H9 (cell line): ENCODE measurements at regions not wholly inside any gene's neighbourhood (a gene's known extent, or its start where the extent isn't known, plus 50 kb on each side); places are given as distances from the start of the nearest gene placed in this dataset.

Experiments
- DNase-seq: peaks from one replicate; pipeline ENCODE4 v3.0.0-alpha.2; 2017
- H2AFZ ChIP-seq: one replicate; pipeline ENCODE4 v1.6.1; 2013; ENCODE audit warnings: mild to moderate bottlenecking, low read length, control low read depth, moderate library complexity
- H2AK5ac ChIP-seq: 2 replicates; pipeline ENCODE4 v1.6.1; 2013; ENCODE audit warnings: low read length, control low read depth, mixed read lengths; ENCODE audit not compliant: insufficient read length
- H2BK120ac ChIP-seq: one replicate; pipeline ENCODE4 v1.6.1; 2013; ENCODE audit warnings: low read depth, mild to moderate bottlenecking, low read length, control low read depth, inconsistent platforms; ENCODE audit not compliant: poor library complexity, severe bottlenecking
- H2BK12ac ChIP-seq: 2 replicates; pipeline ENCODE4 v1.6.1; 2013; ENCODE audit warnings: low read length, control low read depth, mixed read lengths, low read depth; ENCODE audit not compliant: insufficient read length
- H2BK15ac ChIP-seq: 2 replicates; pipeline ENCODE4 v1.6.1; 2013; ENCODE audit warnings: low read depth, low read length, control low read depth
- H2BK20ac ChIP-seq: one replicate; pipeline ENCODE4 v1.6.1; 2013; ENCODE audit warnings: low read depth, mild to moderate bottlenecking, low read length, control low read depth, inconsistent platforms; ENCODE audit not compliant: poor library complexity, severe bottlenecking
- H2BK5ac ChIP-seq: 2 replicates; pipeline ENCODE4 v1.6.1; 2013; ENCODE audit warnings: low read length, control low read depth, mixed read lengths; ENCODE audit not compliant: insufficient read length
- H3K14ac ChIP-seq: 2 replicates; pipeline ENCODE4 v1.6.1; 2013; ENCODE audit warnings: low read length, control low read depth; ENCODE audit not compliant: insufficient read depth
- H3K18ac ChIP-seq: 2 replicates; pipeline ENCODE4 v1.6.1; 2013; ENCODE audit warnings: low read depth, mild to moderate bottlenecking, mixed read lengths, low read length, control low read depth; ENCODE audit not compliant: insufficient read length
- H3K23ac ChIP-seq: 2 replicates; pipeline ENCODE4 v1.6.1; 2013; ENCODE audit warnings: low read length, control low read depth, mixed read lengths, low read depth; ENCODE audit not compliant: insufficient read length
- H3K23me2 ChIP-seq: 2 replicates; pipeline ENCODE4 v1.6.1; 2013; ENCODE audit warnings: low read depth, mild to moderate bottlenecking, mixed read lengths, low read length, control low read depth; ENCODE audit not compliant: insufficient read length, poor library complexity, severe bottlenecking
- H3K27ac ChIP-seq: 2 replicates; pipeline ENCODE4 v1.5.1; 2013; ENCODE audit warnings: low read length, control low read depth, mixed read lengths, low read depth; ENCODE audit not compliant: insufficient read length
- H3K27me3 ChIP-seq: 2 replicates; pipeline ENCODE4 v1.6.1; 2013; ENCODE audit warnings: low read length, control low read depth, inconsistent platforms; ENCODE audit not compliant: insufficient read depth
- H3K4ac ChIP-seq: 2 replicates; pipeline ENCODE4 v1.6.1; 2013; ENCODE audit warnings: low read depth, mild to moderate bottlenecking, control low read depth, inconsistent platforms, low read length, moderate library complexity
- H3K4me1 ChIP-seq: 2 replicates; pipeline ENCODE4 v1.6.1; 2013; ENCODE audit warnings: low read length, control low read depth, inconsistent platforms; ENCODE audit not compliant: insufficient read depth
- H3K4me2 ChIP-seq: 2 replicates; pipeline ENCODE4 v1.6.1; 2013; ENCODE audit warnings: low read length, control low read depth, mixed read lengths; ENCODE audit not compliant: insufficient read length, insufficient read depth
- H3K56ac ChIP-seq: 2 replicates; pipeline ENCODE4 v1.6.1; 2013; ENCODE audit warnings: low read depth, mild to moderate bottlenecking, mixed read lengths, low read length, control low read depth; ENCODE audit not compliant: insufficient read length
- H3K79me1 ChIP-seq: 2 replicates; pipeline ENCODE4 v1.6.1; 2013; ENCODE audit warnings: low read depth, mild to moderate bottlenecking, moderate library complexity, low read length, control low read depth, inconsistent platforms; ENCODE audit not compliant: insufficient read depth, poor library complexity, severe bottlenecking
- H3K79me2 ChIP-seq: 2 replicates; pipeline ENCODE4 v1.6.1; 2013; ENCODE audit warnings: low read length, control low read depth, inconsistent platforms; ENCODE audit not compliant: insufficient read depth
- H3K9ac ChIP-seq: 2 replicates; pipeline ENCODE4 v1.6.1; 2013; ENCODE audit warnings: low read length, control low read depth, mixed read lengths; ENCODE audit not compliant: insufficient read length; ENCODE audit errors: extremely low read depth
- H3K9me3 ChIP-seq: one replicate; pipeline ENCODE4 v1.6.1; 2013; ENCODE audit warnings: low read depth, low read length, inconsistent platforms; ENCODE audit not compliant: control insufficient read depth
- H3T11ph ChIP-seq: one replicate; pipeline ENCODE4 v1.6.1; 2013; ENCODE audit warnings: mild to moderate bottlenecking, low read length, control low read depth, inconsistent platforms
- H4K20me1 ChIP-seq: one replicate; pipeline ENCODE4 v1.6.1; 2013; ENCODE audit not compliant: control insufficient read depth, insufficient read length, insufficient read depth
- H4K5ac ChIP-seq: 2 replicates; pipeline ENCODE4 v1.6.1; 2013; ENCODE audit warnings: low read depth, mild to moderate bottlenecking, mixed read lengths, low read length, control low read depth; ENCODE audit not compliant: insufficient read length
- H4K8ac ChIP-seq: replicated peaks from 2 replicates; pipeline ENCODE4 v1.6.1; 2013; ENCODE audit warnings: low read length, control low read depth, mixed read lengths, low read depth; ENCODE audit not compliant: insufficient read length
- H4K91ac ChIP-seq: 2 replicates; pipeline ENCODE4 v1.6.1; 2013; ENCODE audit warnings: low read depth, mild to moderate bottlenecking, moderate library complexity, mixed read lengths, low read length, control low read depth; ENCODE audit not compliant: insufficient read length
- H3K27ac Mint-ChIP-seq, 3 experiments: 2 replicates in 2 of 3; 3 replicates in 1 of 3; pipeline ENCODE4 v1.8.0; 2020 to 2021; ENCODE audit warnings: mixed read lengths in 3 of 3, mild to moderate bottlenecking in 1 of 3, moderate library complexity in 1 of 3
- H3K27me3 Mint-ChIP-seq: 2 replicates; pipeline ENCODE4 v1.8.0; 2021; ENCODE audit warnings: low read depth, mild to moderate bottlenecking, moderate library complexity, mixed read lengths
- H3K36me3 Mint-ChIP-seq, 3 experiments: 2 replicates in 2 of 3; 3 replicates in 1 of 3; pipeline ENCODE4 v1.8.0; 2020 to 2021; ENCODE audit warnings: low read depth in 3 of 3, mixed read lengths in 3 of 3; ENCODE audit not compliant: insufficient read depth in 1 of 3
- H3K4me1 Mint-ChIP-seq, 2 experiments: 2 replicates each; pipeline ENCODE4 v1.8.0; 2020; ENCODE audit warnings: mixed read lengths in 2 of 2
- H3K4me3 Mint-ChIP-seq, 2 experiments: 2 replicates in 1 of 2; 3 replicates in 1 of 2; pipeline ENCODE4 v1.8.0; 2020 to 2021; ENCODE audit warnings: mild to moderate bottlenecking in 2 of 2, mixed read lengths in 2 of 2, moderate library complexity in 1 of 2
- H3K9me3 Mint-ChIP-seq, 2 experiments: 2 replicates in 1 of 2; 3 replicates in 1 of 2; pipeline ENCODE4 v1.8.0; 2020; ENCODE audit warnings: mild to moderate bottlenecking in 2 of 2, mixed read lengths in 2 of 2, moderate library complexity in 1 of 2
- TF ChIP-seq, protein P1 (sequence below): fragments of 200-600 bp; sonication (generic); conservative IDR thresholded peaks from 3 replicates; pipeline ENCODE4 v1.8.0; 2021; ENCODE audit warnings: antibody characterized with exemption, mild to moderate bottlenecking

DNA sequence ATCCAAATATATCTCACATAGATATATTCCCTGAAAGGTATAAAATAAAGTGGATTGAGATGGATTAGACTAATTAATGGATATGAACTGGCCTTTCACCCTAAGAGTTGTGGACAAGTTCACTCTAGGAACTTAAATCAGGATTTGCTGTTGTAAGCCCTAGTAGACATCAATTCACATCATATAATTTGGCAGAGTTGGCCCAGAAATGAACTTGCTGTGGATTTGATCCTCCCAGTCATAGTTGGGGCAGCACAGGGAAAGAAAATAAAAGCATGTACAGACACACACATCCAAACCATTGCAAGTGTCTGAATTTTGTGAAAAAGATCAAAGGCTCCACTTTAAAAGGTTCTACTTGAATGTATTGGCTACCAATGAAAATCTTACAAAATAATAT lies 734.7 kb upstream of the NR2F2 start:
- Histone ChIP-seq H3K23me2 (no peaks in the 10 kb centered on the region), H3K27me3 (no peaks in the 10 kb centered on the region), H2BK15ac (no peak overlapping the region), H3K79me1 (no peaks in the 10 kb centered on the region), H3K14ac (no peak overlapping the region), H4K91ac (no peak overlapping the region), H3K18ac (no peak overlapping the region), H3K79me2 (no peaks in the 10 kb centered on the region), H3K56ac (no peak overlapping the region), H2AK5ac (no peak overlapping the region), H3K23ac (no peak overlapping the region), H2BK20ac (no peak overlapping the region), H2BK5ac (no peak overlapping the region), H3K9me3 (no peaks in the 10 kb centered on the region), H4K5ac (no peak overlapping the region), H3T11ph (no peak overlapping the region), H4K8ac (no peak overlapping the region), H3K4ac (no peak overlapping the region), H2BK12ac (no peak overlapping the region), H2BK120ac (no peak overlapping the region), H3K27ac (no peak overlapping the region), H4K20me1 (no peaks in the 10 kb centered on the region), H3K9ac (no peak overlapping the region), H3K4me2 (no peak overlapping the region), H3K4me1 (peaks cover 2% of the 10 kb centered on the region; the same call in 1 of the 2 replicates), H2AFZ (no peak overlapping the region)
- Mint-ChIP-seq H3K4me1 (peaks cover 8 to 11% of the 10 kb centered on the region in 2 experiments), H3K4me3 (no peak overlapping the region), H3K36me3 (no peaks in the 10 kb centered on the region), H3K27ac (no peak overlapping the region), H3K9me3 (peaks cover 2% of the 10 kb centered on the region in 2 experiments; a peak in 2 of 5 replicates), H3K27me3 (no peaks in the 10 kb centered on the region)
- DNase-seq = no peak
- TF ChIP-seq, protein P1, sequence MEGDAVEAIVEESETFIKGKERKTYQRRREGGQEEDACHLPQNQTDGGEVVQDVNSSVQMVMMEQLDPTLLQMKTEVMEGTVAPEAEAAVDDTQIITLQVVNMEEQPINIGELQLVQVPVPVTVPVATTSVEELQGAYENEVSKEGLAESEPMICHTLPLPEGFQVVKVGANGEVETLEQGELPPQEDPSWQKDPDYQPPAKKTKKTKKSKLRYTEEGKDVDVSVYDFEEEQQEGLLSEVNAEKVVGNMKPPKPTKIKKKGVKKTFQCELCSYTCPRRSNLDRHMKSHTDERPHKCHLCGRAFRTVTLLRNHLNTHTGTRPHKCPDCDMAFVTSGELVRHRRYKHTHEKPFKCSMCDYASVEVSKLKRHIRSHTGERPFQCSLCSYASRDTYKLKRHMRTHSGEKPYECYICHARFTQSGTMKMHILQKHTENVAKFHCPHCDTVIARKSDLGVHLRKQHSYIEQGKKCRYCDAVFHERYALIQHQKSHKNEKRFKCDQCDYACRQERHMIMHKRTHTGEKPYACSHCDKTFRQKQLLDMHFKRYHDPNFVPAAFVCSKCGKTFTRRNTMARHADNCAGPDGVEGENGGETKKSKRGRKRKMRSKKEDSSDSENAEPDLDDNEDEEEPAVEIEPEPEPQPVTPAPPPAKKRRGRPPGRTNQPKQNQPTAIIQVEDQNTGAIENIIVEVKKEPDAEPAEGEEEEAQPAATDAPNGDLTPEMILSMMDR = no peak
